Skeletal muscle satellite cell (primary cell): ENCODE measurements at regions not wholly inside any gene's neighbourhood (a gene's known extent, or its start where the extent isn't known, plus 50 kb on each side); places are given as distances from the start of the nearest gene placed in this dataset.

Source experiments
- H3K27me3 ChIP-seq: 2 replicates; pipeline ENCODE4 v1.7.0; 2013; ENCODE audit warnings: low read length; ENCODE audit not compliant: control insufficient read depth, insufficient read depth
- H3K36me3 ChIP-seq: 2 replicates; pipeline ENCODE4 v1.7.0; 2013; ENCODE audit warnings: mild to moderate bottlenecking, control low read depth, low read length; ENCODE audit not compliant: insufficient read depth
- H3K4me1 ChIP-seq: 2 replicates; pipeline ENCODE4 v1.7.0; 2013; ENCODE audit warnings: low read length; ENCODE audit not compliant: control insufficient read depth, insufficient read depth
- H3K4me2 ChIP-seq: 2 replicates; pipeline ENCODE4 v1.7.0; 2013; ENCODE audit warnings: mild to moderate bottlenecking, low read length
- H3K4me3 ChIP-seq: 2 replicates; pipeline ENCODE4 v1.7.0; 2013; ENCODE audit warnings: low read length
- H3K9ac ChIP-seq: 2 replicates; pipeline ENCODE4 v1.7.0; 2013; ENCODE audit warnings: mild to moderate bottlenecking, low read depth, low read length, moderate library complexity
- H3K9me3 ChIP-seq: replicated peaks from 2 replicates; pipeline ENCODE4 v1.7.0; 2013; ENCODE audit warnings: mild to moderate bottlenecking, control low read depth, low read length

GRCh38 chr2:151153601-151154000, 108.1 kb downstream of the RBM43 start:
- Histone ChIP-seq H3K9ac (no peak overlapping the region), H3K4me2 (no peak overlapping the region), H3K4me1 (peaks cover 9% of the 10 kb centered on the region), H3K9me3 (no peaks in the 10 kb centered on the region), H3K36me3 (no peaks in the 10 kb centered on the region), H3K27me3 (no peaks in the 10 kb centered on the region), H3K4me3 (no peak overlapping the region)

- no peak overlapping the region for H3K4me3 ChIP-seq
- H3K9ac ChIP-seq, result no peak overlapping the region
- no peaks in the 10 kb centered on the region for H3K9me3 ChIP-seq
- no peak overlapping the region for H3K4me2 ChIP-seq
- H3K27me3 ChIP-seq, result no peaks in the 10 kb centered on the region
- H3K36me3 ChIP-seq, result no peaks in the 10 kb centered on the region
- H3K4me1 ChIP-seq, result no peaks in the 10 kb centered on the region
These were observed 111.0 kb downstream of the RBM43 start for GRCh38 chr2:151150331-151151320.

- H3K4me1 ChIP-seq, result no peaks in the 10 kb centered on the region
- H3K4me3 ChIP-seq, result no peak overlapping the region
- no peaks in the 10 kb centered on the region for H3K27me3 ChIP-seq
- H3K9ac ChIP-seq, result no peak overlapping the region
- H3K4me2 ChIP-seq, result no peak overlapping the region
- no peaks in the 10 kb centered on the region for H3K9me3 ChIP-seq
- H3K36me3 ChIP-seq, result no peaks in the 10 kb centered on the region
These were observed 123.2 kb downstream of the RBM43 start for GRCh38 chr2:151138507-151138906.

- H3K36me3 ChIP-seq, result no peaks in the 10 kb centered on the region
- H3K4me2 ChIP-seq, result no peak overlapping the region
- no peak overlapping the region for H3K9ac ChIP-seq
- no peak overlapping the region for H3K4me3 ChIP-seq
- no peaks in the 10 kb centered on the region for H3K27me3 ChIP-seq
- no peaks in the 10 kb centered on the region for H3K4me1 ChIP-seq
- no peaks in the 10 kb centered on the region for H3K9me3 ChIP-seq
These were observed 124.1 kb downstream of the RBM43 start for GRCh38 chr2:151137526-151137925.

GRCh38 chr2:151120011-151120410, 141.7 kb downstream of the RBM43 start:
- Histone ChIP-seq H3K9ac (no peak overlapping the region), H3K4me3 (no peak overlapping the region), H3K4me1 (no peaks in the 10 kb centered on the region), H3K27me3 (no peaks in the 10 kb centered on the region), H3K9me3 (no peaks in the 10 kb centered on the region), H3K36me3 (no peaks in the 10 kb centered on the region), H3K4me2 (no peak overlapping the region)

GRCh38 chr2:151119374-151119773, 142.3 kb downstream of the RBM43 start:
- Histone ChIP-seq H3K9ac (no peak overlapping the region), H3K4me2 (no peak overlapping the region), H3K27me3 (no peaks in the 10 kb centered on the region), H3K36me3 (no peaks in the 10 kb centered on the region), H3K9me3 (no peaks in the 10 kb centered on the region), H3K4me3 (no peak overlapping the region), H3K4me1 (no peaks in the 10 kb centered on the region)

- no peak overlapping the region for H3K9ac ChIP-seq
- no peak overlapping the region for H3K4me3 ChIP-seq
- no peaks in the 10 kb centered on the region for H3K4me1 ChIP-seq
- H3K4me2 ChIP-seq, result no peak overlapping the region
- no peaks in the 10 kb centered on the region for H3K9me3 ChIP-seq
- H3K36me3 ChIP-seq, result no peaks in the 10 kb centered on the region
- no peaks in the 10 kb centered on the region for H3K27me3 ChIP-seq
These were observed 143.4 kb downstream of the RBM43 start for GRCh38 chr2:151118269-151118668.

- H3K4me1 ChIP-seq, result peaks cover 6% of the 10 kb centered on the region
These were observed 146.8 kb downstream of the RBM43 start for GRCh38 chr2:151114874-151115273.

GRCh38 chr2:151113318-151113717, 148.3 kb downstream of the RBM43 start:
- H3K4me1 ChIP-seq, result peaks cover 6% of the 10 kb centered on the region
- H3K9ac ChIP-seq, result no peak overlapping the region
- no peak overlapping the region for H3K4me3 ChIP-seq
- no peaks in the 10 kb centered on the region for H3K27me3 ChIP-seq
- H3K36me3 ChIP-seq, result no peaks in the 10 kb centered on the region
- H3K9me3 ChIP-seq, result no peaks in the 10 kb centered on the region
- H3K4me2 ChIP-seq, result no peak overlapping the region

More at GRCh38 chr2:151114874-151115273, 146.8 kb downstream of the RBM43 start:
- Histone ChIP-seq H3K4me3 (no peak overlapping the region), H3K4me2 (no peak overlapping the region), H3K36me3 (no peaks in the 10 kb centered on the region), H3K27me3 (no peaks in the 10 kb centered on the region), H3K9me3 (no peaks in the 10 kb centered on the region), H3K9ac (no peak overlapping the region)

- no peak overlapping the region for H3K9ac ChIP-seq
- H3K4me2 ChIP-seq, result no peak overlapping the region
- no peak overlapping the region for H3K4me3 ChIP-seq
- H3K27me3 ChIP-seq, result no peaks in the 10 kb centered on the region
- no peaks in the 10 kb centered on the region for H3K36me3 ChIP-seq
- H3K9me3 ChIP-seq, result no peaks in the 10 kb centered on the region
- H3K4me1 ChIP-seq, result peaks cover 6% of the 10 kb centered on the region
These were observed 149.9 kb downstream of the RBM43 start for GRCh38 chr2:151111599-151112278.

- Histone ChIP-seq H3K9me3 (no peaks in the 10 kb centered on the region), H3K9ac (no peak overlapping the region), H3K4me3 (no peak overlapping the region), H3K27me3 (no peaks in the 10 kb centered on the region), H3K36me3 (no peaks in the 10 kb centered on the region), H3K4me2 (no peak overlapping the region), H3K4me1 (peaks cover 5% of the 10 kb centered on the region)
These were observed 154.7 kb downstream of the RBM43 start for GRCh38 chr2:151106805-151107506.
